ENCODE measurements at regions not wholly inside any gene's neighbourhood (a gene's known extent, or its start where the extent isn't known, plus 50 kb on each side); places are given as distances from the start of the nearest gene placed in this dataset.

DNA sequence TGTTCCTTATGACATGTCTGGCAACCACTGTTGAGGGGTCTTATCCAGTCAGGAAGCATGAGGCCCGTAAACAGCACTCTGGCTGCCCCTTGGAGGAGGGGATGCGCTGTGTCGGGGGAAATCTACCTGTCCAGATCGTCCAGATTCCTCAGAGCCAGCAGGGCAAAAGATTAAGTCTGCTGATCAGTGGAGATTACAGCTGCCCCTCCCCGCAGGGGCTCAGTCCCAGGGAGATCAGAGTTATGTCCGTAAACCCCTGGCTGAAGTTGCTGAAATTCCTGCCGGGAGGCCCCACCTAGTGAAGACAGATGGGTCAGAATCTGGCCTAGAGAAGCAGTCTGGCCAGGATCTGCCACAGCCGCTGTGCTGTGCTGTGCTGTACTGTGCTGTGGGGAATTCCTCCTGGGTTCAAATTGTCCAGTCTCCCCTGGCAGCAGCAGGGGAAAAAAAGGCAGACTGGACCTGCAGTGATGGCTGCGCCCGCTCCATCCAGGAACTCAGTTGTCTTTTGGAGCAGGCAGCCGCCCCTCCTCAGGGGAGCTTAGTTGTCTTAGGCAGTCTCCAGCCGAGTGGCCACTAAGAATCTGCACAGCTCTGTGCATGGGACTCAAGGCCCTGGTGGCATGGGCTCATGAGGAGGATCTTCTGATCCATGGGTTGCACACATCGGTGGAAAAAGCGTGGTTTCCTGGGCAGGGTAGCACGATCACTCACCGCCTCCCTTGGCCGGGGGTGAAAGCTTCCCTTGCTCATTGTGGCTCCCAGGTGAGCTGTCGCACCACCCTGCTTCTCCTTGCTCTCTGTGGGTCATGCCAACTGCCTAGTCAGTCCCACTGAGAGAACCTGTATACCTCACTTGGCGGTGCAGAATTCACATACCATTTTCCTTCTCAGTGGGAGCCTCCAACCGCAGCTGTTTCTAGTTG lies 1368.8 kb upstream of the ADGRB3 start:
- DNase-seq (ENCODE audit: low read depth): peak; percentile 3

DNA sequence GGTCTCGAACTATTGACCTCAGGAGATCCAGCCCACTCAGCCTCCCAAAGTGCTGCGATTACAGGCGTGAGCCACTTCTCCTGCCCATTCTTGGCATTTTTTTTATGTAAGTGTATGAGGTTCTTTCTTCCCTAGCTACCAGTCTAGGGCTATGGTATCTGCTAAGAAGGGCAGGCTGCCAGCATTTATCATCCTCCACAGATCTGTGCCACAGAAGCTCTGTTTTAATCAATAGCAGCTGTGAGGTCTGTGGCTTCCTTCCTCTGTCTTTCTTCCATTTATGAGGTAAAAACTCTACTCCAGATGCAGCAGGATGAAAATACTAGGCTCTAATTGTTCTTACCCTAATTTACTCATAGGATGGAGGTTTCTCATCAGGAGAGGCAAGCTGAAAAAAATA lies 1382.4 kb upstream of the ADGRB3 start:
- DNase-seq (ENCODE audit: low read depth): peak; percentile 15

DNA sequence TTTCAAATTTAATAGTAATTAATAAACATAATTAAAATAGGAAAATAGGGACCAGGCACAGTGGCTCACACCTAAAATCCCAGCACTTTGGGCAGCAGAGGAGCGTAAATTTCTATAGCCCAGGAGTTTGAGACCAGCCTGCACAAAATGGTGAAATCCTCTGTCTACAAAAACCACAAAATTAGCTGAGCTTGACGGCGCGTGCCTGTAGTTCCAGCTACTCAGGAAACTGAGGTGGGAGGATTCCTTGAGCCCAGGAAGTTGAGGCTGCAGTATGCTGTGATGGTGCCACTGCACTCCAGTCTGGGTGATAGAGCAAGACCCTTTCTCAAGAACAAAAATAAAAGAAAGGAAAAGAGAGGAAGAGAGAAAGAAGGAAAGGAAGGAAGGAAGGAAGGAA lies 1387.0 kb upstream of the ADGRB3 start:
- no peak for DNase-seq (ENCODE audit: low read depth)

DNA sequence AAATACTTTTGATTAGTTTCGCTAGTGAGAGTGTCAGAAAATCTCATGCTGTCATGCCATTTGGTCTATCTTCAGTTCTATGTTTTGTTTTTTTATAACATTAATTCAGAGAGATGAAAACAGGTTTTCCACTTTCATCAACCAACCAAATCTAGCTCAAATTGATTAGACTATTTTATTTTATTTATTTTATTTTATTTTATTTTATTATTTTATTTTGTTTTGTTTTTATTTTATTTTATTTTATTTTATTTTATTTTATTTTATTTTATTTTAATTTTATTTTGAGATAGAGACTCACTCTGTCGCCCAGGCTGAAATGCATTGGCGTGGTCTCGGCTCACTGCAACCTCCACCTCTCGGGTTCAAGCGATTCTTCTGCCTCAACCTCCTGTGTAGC lies 1391.0 kb upstream of the ADGRB3 start:
- no peak for DNase-seq (ENCODE audit: low read depth)

DNA sequence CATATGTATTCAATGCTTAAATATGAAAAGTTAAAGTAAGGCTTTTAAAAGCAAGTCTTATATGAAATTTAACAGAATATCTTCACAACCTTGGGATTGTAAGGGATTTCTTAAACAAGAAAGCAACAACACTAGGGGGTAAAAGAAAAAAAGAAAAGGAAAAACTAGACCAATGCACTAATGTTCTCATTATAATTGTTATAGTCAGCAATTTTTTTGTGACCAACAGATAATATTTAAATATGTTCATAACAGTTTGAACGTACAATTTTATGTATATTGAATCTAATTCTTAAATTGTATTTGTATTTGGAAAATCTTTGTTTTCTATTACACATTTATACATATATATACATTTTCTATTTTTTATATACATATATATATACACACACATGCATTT lies 1397.8 kb upstream of the ADGRB3 start:
- no peak for DNase-seq (ENCODE audit: low read depth)

DNA sequence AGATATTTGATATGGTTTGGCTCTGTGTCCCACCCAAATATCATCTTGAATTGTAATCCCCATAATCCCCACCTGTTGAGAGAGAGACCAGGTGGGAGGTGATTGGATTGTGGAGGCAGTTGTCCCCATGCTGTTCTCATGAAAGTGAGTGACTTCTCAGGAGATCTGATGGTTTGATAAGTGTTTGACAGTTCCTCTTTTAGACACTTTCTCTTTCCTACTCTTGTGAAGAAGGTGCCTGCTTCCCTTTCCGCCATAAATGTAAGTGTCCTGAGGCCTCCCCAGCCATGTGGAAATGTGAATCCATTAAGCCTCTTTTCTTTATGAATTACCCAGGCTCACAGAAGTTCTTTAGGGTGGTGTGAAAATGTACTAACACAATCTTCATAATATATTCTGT lies 1404.0 kb upstream of the ADGRB3 start:
- DNase-seq (ENCODE audit: low read depth): no peak

DNA sequence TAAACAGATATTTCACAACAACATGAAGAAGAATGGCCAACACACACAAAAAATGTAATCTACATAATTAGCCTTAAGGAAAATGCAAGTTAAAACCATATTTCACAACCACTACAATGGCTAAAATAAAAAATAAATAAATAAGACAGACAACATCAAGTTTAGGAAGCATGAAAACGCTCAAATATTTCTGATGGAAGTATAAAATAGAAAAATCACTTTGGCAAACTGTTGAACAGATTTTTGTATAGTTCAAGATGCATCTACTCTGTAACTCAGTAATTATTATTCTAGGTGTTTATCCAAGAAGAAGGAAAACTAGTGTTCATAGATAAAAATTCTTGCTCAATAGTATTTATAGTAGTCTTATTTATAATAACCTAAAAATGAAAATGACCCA lies 1410.1 kb upstream of the ADGRB3 start:
- DNase-seq (ENCODE audit: low read depth): no peak

DNA sequence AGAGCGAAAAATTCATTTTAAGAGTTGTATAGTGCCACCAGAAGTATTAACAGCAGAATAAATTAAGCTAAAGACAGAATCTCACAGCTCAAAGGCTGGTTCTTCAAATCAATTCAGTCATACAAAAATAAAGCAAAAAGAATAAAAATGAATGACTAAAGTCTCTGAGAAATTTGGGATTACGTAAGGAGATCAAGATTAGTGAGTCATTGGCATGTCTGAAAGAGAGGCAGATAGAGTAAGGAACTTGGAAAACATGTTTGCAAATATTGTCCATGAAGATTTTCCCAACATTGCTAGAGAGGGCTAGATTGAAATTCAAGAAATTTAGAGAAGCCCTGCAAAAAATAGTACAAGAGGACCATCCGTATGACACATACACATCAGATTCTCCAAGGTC lies 1413.9 kb upstream of the ADGRB3 start:
- peak; percentile 39 for DNase-seq (ENCODE audit: low read depth)

DNA sequence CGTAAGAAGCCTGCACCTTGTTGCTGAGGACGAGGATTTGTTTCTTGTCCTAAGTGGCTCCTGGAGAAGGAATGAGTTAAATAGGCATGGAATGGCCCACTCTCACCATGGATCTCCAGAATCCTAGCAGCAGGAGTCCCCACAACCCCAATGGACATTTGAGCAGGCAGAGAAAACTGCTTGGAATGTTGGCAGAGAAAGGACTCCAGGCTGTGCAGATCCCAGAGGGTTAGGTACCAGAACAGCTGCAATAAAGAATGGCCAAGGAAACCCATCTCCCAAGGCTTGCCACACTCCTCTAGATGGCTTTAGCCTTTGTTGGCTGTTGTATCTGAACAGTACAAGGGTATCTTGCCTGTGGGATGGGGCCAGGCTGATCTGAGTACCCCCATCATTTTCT lies 1415.7 kb upstream of the ADGRB3 start:
- DNase-seq (ENCODE audit: low read depth): peak; percentile 91

DNA sequence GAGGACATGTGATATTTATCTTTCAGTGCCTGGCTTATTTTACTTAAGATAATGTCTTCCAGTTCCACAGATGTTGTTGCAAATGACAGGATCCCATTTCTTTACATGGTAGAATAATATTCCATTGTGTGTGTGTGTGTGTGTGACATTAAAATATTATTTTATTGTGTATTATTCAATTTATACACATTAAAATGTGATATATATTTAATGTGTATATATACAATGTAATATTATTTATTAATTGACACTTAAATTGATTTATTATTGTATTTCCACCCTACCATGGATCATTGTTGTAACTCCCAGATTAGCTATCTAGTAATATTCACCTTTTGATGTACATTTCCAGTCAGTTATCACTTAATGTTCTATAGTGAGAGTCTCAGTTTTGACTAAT lies 1422.5 kb upstream of the ADGRB3 start:
- DNase-seq (ENCODE audit: low read depth): no peak

DNA sequence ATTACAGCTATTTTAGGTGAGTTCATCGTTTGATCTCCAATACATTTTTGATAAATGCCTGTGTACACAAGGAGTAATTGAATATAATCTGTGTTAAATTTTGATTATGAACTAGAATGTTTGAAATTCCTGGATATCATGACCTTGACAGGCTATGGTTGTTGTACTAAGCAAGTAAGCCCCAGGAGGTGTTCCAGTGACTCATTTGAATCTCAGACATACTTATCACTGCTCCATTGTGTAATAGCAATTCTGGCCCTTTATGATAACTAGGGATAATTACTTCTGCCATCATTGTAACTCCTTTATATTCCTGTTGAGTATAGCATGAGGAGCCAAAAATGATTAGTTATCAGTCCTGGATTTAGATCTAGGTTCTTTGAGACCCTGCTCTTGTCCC lies 1424.6 kb upstream of the ADGRB3 start:
- no peak for DNase-seq (ENCODE audit: low read depth)

DNA sequence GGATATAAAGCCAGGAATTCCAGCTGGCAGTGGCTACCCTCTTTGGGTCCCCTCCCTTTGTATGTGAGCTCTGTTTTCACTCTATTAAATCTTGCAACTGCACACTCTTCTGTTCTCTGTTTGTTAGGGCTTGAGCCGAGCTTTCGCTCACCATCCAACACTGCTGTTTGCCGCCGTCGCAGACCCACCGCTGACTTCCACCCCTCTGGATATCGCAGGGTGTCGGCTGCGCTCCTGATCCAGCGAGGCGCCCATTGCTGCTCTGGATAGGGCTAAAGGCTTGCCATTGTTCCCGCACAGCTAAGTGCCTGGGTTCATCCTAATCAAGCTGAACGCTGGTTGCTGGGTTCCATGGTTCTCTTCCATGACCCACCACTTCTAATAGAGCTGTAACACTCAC lies 1433.5 kb upstream of the ADGRB3 start:
- DNase-seq (ENCODE audit: low read depth): no peak

DNA sequence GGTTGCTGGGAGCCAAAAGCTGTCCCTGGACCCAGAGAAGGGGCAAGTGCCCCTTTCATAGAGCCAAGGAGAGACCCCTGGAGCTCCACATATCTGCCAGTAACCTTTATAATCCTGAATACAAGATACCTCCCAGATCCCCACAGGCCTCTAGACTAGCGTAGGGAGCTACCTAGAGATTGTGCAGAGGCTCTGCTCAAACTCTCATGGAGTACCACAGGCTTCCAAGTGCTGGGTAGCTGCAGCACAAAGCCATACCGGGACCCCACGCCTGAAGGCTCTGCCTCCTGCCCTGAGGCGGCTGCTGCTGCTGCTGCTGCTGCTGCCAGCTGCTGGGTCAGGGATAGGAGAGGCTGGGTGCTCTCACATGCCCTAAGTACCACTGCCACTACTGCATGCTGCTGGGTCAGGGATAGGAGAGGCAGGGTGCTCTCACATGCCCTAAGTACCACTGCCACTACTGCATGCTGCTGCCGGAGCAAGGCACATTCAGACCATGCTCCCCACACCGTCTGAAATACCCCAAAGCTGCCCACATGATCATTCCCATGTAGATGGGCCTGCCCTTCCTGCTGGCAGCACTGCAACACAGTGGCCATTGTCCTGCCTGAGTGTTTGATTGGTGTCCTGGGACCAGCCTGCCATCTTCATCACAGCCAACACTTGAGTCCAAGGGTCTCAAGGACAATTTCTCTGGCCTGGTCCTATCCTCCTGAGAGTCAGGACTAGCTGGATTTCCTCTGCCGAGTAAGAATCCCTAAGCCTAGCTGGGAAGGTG lies 1434.3 kb upstream of the ADGRB3 start:
- DNase-seq (ENCODE audit: low read depth): no peak

DNA sequence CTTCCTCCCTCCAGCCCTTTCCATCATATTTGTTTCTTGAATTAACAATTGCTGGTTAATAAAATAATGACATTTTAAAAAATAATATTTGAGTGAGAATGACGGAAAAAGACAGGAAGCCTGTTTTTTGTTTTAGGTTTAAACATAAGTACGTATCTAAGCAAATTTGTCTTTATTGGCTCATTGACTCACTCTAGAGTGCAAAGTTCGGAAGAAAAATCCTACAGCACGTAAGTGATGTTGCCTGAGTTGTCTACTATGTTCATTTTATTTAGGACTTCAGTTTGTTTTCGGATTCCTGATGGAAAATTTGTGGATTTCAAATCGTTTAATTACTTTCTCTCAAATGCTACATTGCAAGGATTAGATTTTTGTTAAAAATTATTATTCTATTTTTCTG lies 1435.7 kb upstream of the ADGRB3 start:
- no peak for DNase-seq (ENCODE audit: low read depth)

DNA sequence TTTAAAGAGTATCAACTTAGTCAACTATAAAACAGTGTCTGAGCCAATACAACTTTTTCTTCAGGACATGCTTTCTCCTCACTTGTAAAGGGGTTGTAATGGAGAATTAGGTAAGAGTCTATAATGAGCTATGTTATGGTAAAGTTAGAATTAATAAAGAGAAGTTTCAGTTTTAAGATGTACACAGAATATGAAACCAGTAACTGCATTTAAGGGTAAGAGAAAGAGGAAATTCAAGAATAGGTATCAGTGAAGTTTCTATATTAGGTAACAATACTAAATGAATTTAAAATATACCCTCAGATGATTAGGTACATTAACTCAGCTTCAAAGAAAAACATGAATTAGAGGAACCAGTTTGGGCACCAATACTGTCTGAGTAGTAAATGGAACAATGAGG lies 1444.3 kb upstream of the ADGRB3 start:
- DNase-seq (ENCODE audit: low read depth): no peak

DNA sequence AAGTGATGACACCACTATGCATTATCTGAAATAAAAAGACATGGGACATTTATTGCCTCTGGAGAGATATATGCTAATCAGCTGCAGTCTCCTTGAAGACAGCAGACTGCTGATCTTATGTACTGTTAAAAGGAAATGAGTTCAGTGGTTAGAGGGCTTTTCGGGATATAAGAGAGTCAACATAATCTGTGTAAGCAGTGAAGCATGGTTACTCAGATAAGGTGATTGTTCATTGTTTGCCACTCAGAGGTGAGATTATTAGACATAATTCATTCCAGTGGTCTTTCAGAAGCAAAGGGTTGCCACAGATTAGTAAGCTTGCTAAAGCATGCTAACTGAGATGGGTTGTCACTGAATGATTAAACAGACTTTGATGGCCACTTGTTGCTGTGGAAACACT lies 1450.7 kb upstream of the ADGRB3 start:
- DNase-seq (ENCODE audit: low read depth): no peak

DNA sequence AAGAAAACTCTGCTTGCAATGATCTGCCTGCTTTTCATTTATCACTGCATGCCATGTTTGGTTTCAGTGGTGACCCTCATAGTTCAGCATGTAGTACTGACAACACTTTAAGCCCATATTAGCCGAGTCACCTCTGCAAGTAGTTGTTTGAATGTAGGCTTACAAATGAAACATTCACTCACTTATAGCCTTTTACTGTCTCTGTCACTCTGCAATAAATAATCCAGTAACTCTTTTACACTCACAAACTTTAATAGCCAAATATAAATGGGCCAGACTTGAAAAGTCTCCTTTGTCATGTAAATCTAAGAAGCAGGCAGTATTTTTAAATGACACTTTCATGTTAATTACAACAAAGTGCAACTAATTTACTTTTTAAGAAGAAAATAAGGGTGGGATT lies 1460.0 kb upstream of the ADGRB3 start:
- no peak for DNase-seq (ENCODE audit: low read depth)

DNA sequence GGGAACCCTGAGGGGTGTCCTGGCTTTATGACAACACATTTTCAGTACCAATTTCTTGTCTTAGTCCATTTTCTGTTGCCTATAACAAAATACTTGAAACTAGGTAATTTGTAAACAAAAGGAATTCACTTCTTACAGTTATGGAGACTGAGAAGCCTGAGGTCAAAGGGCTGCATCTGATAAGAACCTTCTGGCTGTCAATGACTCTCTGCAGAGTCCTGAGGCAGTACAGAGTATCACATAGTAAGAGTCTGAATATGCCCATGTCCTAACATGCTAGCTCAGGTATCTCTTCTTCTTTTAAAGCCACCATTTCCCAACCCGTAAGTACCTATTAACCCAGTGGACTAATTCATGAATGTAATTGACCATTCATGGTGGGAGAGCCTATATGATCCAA lies 1458.6 kb upstream of the EYS start:
- no peak for DNase-seq (ENCODE audit: low read depth)

DNA sequence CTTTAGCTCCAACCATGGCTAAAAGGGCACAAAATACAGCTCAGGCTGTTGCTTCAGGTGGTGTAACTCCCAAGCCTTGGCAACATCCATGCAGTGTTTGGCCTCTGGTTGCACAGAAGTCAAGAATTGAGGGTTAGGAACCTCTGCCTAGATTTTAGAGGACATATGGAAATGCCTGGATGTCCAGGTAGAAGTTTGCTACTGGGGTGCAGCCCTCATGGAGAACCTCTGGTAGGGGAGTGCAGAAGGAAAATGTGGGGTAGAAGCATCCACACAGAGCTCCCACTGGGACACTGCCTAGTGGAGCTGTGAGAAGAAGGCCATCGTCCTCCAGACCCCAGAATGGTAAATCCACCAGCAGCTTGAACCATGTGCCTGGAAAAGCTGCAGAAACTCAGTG lies 1453.8 kb upstream of the EYS start:
- DNase-seq (ENCODE audit: low read depth): no peak

DNA sequence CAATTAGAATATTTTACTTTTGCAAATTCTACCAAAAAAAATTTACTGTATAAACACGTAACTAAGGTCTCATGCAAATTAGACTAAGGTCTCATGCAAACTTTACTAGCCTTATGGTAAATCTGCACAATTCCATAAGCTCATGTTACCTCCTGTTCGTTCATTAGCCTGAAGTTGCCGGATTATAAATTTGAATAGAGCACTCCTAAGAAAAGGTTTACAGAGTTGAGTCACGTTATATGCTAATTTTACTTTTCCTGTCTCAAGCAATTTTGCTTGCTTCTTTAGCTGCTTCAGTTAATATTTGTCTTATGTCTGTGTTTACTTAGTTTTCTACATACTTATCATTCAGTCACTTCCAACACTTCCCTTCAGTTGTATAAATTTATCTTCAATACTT lies 1434.0 kb upstream of the EYS start:
- DNase-seq (ENCODE audit: low read depth): no peak

DNA sequence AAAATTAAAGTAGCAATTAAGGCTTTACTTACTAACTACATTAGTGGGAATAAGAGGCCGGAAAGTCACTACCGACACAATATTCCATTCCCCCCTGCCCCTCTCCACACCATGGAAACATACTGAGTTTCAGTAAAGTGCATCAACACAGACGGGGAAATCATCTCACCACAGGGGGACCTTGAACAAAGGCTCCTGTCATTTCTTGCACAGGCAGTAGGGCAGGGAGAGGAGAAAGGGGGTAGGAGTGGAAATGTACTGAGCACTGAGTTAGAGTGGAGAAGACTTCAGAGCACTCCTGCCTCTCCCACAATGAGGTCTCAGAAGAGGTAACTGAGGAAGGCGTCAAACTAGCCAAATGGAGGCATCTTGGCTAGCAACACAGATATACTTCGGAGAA lies 1426.9 kb upstream of the EYS start:
- DNase-seq (ENCODE audit: low read depth): no peak

DNA sequence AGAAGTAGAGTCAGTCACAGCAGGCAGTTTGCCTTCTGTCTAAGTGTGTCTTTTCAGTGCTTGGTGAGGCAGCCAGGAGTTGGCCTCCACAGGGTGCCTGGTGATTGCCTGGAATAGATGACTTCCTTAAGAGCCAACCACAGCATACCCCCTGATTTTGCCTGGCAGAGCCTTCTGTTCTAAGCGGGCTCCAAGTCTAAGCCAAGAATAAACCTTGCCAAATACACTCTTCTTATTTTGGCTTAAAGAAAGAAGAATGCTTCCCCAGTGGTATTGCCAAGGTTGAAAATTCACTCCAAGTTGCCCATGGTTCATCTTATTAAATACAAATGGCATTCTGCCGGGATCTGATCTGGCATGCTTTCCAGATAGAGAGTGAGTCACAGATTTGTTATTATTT lies 1424.8 kb upstream of the EYS start:
- peak; percentile 70 for DNase-seq (ENCODE audit: low read depth)

DNA sequence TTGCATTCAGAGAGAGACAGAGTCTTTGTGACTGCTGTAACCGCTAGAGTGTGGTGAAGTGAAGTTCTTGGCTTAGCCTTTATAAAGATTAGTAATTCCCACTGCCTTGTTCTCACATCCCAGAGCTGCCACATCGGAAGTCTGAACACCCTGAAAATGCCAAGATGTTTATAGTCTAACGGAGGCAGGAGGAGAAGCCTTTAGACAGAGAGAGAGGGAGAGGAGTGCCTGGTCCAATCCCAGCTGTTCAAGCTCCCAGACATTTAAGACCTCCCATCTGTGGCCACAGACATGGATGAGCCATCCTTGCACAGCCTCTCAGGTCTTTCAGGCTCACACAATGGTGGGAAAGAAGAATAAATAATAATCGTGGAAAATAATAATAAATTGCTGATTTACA lies 1422.8 kb upstream of the EYS start:
- DNase-seq (ENCODE audit: low read depth): peak; percentile 69
